GM19025 (cell line): ENCODE measurements at regions not wholly inside any gene's neighbourhood (a gene's known extent, or its start where the extent isn't known, plus 50 kb on each side); places are given as distances from the start of the nearest gene placed in this dataset.
"Not testable (repeated sequence)": the region's sequence is repeated elsewhere in the genome, so short reads cannot be mapped to it uniquely, and the experiment has no call there.

ENCODE experiments used
- ATAC-seq: cut with Tn5 transposase; IDR thresholded peaks from one replicate; pipeline ENCODE4 v1.9.1; 2021; ENCODE audit warnings: mild to moderate bottlenecking, low read depth, moderate library complexity; ENCODE audit not compliant: unreplicated experiment

DNA sequence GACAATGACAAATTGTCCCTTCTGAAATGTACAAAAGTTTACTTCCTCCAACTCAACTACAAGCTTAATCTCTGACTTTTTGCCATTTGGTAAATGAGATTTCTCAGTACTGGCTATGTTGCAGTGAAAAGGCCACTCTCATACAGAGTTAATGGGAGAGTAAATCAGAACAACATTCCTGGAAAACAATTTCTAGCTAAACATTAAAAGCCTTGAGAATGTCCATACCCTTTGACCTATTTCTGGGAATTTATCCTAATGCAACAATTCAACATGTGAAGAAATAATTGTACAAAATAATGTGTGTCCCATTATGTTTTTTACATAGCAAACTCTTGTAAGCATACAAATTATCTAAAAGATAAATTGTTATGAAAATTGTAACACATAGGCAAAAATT, 56.3 kb upstream of the SPEF2 start:
- no peak for ATAC-seq

DNA sequence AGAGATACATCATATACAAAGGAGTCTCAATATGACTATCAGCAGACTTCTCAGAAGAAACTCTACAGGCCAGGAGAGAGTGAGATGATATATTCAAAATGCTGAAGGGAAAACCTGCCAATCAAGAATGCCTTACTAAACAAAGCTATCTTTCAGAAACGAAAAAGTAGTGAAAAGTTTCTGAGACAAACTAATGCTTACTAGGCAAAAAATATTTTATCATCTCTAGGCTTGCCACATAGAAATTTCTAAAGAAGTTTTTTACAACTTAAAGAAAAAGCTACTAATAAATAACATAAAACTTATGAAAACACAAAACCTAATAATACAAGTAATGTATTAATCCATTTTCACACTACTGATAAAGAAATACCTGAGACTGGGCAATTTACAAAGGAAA, 59.9 kb upstream of the SPEF2 start:
- ATAC-seq = no peak

- ATAC-seq = no peak
These were observed 60.5 kb upstream of the SPEF2 start for GRCh38 chr5:35557199-35557598.

DNA sequence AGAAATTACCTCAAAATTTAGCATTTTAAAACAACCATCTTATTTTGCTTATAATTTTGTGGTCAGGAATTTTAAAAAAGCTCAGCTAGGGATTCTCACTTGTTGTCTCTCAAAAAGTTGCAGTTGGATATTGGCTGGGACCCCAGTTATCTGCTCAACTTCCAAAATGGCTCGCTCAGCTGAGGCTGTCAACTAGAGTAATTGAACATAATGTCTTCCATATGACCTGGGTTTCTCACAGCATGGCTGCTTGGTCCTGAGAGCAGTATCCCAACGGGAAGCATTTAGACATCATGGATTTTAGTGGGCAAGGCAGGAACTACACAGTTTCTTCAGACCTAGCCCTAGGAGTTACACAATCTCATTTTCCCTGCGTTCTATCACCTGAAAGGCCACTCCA, 63.6 kb upstream of the SPEF2 start:
- ATAC-seq = no peak

DNA sequence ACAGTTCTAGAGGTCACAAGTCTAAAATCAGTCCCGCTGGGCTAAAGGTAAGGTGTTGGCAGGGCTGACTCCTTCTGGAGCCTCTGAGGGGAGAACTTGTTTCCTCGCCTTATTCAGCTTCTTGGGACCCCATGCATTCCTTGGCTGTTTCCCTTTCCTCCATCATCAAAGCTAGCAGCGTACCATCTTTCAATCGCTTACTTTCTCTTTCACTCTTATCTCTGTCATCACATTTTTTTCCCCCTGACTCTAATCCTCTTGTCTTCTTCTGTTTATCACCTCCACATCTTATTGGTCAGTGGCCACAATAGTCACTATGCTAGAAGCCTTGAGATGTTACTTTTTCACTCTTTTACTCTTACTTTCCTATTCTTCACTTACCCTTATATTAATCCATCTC, 72.5 kb upstream of the SPEF2 start:
- no peak for ATAC-seq

DNA sequence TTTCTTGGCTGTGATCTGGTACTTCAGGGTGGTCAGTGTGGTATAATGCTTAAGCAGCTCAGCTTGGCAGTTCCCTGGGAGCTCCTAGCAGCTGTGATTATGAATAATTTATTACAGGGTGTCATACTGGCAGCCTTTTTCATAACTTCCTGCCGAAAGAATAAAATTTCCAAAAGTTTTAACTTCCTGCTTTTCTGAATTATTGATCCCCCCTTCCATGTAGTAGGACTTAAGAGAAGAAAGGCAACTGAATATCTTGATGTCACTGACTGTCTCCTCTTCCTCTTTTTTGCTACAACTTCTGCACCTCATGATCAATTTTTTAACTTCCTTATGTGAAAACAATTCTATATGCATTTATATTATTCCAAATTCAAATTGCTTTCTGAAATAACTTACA, 74.3 kb upstream of the SPEF2 start:
- ATAC-seq = no peak

- no peak for ATAC-seq
These were observed 77.7 kb upstream of the SPEF2 start for GRCh38 chr5:35540002-35540401.

DNA sequence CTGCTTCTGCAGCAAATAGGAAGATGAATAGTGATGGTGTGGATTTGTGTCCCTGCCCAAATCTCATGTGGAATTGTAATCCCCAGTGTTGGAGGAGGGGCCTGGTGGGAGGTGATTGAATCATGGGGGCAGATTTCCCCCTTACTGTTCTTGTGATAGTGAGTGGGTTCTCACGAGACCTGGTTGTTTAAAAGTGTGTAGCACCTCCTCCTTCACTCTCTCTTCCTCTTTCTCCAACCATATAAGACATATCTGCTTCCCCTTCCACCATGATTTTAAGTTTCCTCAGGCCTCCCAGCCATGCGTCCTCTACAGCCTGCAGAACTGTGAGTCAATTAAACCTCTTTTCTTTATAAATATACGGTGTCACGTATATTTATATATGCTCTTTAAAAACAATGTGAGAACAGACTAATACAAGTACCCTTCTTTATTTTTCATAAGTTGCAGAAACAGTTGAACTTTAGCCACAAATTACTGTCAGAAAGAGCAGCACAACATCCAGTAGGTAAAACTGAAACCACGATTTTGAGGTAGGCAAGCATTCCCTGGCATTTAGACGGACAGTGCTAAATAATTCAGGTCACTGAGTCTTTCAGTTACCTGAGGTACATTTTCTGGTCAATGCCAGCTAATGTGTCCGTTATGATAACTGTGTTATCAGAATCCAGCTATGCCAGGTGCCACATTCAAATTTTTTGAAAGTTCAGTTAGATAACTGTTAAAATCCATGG, 79.3 kb upstream of the SPEF2 start:
- no peak for ATAC-seq

- no peak for ATAC-seq
These were observed 84.5 kb upstream of the SPEF2 start for GRCh38 chr5:35533156-35533555.

GRCh38 chr5:35531553-35531952, 86.1 kb upstream of the SPEF2 start:
- ATAC-seq = not testable (repeated sequence)

DNA sequence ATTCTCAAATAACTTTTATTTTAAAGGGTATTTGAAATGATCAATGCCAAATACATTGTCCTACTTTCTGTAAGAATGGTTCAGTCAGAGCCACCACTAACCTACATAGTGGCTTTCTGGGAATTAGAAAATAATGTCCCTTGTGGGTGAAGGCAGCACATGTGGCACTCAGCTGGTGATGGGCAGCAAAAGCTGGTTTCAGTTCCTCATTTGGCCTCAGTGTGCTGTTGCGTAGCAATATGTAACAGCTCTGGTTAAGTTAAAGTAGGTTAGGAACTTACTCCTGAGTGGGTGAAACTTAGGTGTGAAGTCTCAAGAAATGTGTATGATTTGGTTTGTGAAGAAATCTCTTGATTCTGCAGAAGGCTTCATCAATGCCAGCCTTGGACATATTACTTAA, 99.6 kb upstream of the SPEF2 start:
- peak; percentile 99 for ATAC-seq

DNA sequence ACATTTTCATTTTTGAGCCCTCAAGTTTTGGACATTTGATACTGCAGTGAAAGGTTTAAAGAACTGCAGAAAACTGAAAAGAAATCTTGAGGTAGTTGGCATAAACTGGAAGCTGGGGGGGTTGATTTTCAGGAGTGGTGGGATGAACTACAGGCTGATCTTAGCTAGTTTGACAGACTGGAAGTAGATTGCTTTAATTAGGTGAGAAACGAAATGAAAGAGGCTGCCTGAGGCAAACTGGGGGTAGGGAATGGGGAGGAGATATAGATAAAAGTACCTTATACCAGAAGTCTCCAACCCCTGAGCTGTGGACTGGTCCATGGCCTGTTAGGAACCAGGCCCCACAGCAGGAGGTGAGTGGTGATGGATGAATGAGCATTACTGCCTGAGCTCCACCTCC, 101.4 kb upstream of the SPEF2 start:
- no peak for ATAC-seq

DNA sequence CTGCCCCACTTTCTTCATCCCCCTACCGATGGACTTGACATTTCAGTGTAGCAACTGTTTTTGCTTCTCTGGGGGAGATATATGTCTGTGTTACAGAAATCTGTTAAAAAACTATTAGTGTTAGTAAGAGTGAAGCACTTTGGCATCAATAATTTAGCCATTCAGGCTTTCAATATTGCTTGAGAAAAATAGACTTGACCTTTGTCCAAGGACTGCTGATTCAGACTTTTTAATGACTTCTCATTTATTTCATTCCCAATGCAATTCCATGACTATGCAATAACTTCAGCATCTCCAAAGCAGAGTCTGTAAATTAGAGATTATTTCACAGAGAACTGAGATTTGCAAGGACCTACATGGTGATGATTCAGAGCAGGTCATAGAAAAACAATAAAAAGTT, 104.1 kb upstream of the SPEF2 start:
- no peak for ATAC-seq

DNA sequence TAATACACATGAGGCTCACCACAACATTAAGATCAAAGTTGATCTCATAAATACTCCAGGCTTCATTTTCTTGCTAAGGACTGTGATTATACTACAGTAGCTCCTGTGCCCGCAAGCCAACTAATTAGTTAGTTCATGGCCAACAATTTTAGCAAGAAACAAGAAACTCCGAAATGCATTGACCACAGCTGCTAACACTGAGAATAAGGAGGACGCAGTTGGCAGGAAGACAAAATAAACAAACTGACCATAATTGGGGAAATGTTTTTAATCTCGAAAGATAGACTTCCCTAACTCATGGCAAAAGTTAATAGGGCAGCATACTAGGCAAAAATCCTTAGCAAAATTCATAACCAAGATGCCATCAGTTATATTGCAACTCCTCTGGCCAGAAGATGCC, 115.5 kb upstream of the SPEF2 start:
- ATAC-seq = no peak

GRCh38 chr5:35488791-35489190, 128.9 kb upstream of the SPEF2 start:
- ATAC-seq = no peak

- ATAC-seq = no peak
These were observed 129.6 kb upstream of the SPEF2 start for GRCh38 chr5:35488055-35488454.

DNA sequence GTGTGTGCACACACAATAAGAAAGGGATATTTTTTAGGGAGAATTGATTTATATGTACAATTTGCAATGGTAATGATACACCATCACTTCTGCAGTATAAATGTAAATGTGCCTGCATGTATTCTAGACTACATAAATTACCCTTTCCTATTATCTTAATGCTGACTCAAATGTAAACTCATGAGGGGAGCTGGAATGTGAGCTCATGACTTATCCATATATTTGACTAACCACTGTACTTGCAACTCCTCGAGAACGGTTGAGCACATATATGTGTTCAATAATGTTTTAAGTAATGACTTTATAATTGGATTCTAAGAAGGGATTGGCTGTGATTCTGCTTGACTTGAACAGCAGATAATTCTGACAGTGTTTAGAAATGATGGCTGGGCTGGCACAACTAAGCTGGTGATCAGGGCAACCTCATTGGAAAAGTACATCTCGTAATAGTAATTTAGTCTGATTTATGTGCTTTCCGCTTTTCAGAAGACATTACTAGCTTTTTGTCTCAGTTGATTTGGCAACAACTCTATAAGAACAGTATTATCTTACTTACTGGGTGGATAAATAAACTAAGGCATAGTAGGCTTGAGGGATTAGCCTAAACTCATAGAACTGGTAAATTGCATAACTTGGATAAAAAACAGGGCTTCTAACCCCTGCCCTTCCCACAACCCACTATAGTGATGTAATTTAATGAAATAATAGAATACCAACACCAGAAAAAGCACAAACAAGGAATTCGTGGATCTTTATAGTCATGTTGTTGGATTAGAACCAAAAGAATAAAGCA, 130.2 kb upstream of the SPEF2 start:
- ATAC-seq = no peak

DNA sequence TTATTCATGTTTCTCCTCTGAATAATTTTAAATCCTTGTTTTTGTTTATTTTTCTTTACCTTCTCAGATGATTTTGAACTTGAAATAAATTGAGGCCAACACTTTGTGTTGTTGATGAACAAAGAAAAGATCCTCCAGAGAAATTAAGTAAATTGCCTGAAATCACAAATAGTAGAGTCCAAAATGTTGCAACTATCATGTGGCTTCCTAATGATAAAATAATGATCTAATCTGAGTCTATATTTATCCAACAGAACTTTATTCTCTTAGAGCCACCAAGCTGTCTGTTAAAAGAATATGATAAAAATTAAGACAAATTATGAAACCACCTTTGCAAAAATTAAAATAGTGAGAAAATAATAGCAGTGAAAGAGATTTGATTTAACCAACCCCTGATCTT, 132.2 kb upstream of the SPEF2 start:
- no peak for ATAC-seq

DNA sequence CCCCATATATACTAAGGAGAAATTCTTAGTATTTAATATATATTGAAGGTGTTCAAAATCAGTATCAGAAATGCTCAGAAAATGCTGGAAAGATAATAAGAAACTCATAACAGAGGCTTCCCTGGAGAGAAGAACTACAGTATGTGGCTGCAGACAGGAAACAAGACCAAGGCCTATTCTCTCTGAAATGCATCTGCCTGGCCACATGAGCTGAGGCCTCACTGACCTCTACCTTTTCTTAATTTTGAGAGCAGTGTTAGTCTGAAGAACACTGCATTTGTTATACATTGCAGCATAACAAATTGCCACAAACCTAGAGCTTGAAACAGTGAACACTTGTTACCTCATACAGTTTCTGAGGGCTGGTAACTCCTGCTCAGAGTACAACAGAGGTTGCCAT, 133.4 kb upstream of the SPEF2 start:
- no peak for ATAC-seq

DNA sequence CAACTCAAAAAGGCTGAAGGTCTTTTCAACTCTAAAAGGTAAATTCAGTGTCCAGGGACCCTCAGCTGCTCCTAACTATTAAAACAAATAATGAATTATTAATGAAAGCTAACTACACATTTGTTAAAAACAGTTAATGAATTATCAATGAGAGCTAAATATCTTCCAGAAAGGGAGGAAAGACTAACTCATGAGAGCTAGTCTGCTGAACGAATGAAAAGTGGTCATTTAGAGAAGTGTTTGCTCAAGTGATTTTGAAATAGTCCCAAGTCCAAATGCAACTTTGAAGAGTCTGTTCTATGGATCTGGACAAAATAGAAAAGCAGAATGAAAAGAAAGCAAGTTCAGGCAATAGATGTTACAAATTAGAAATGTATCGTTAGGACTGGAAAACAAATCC, 133.9 kb upstream of the SPEF2 start:
- no peak for ATAC-seq

- no peak for ATAC-seq
These were observed 134.5 kb upstream of the SPEF2 start for GRCh38 chr5:35483191-35483590.

GRCh38 chr5:35482167-35482755, 135.4 kb upstream of the SPEF2 start:
- ATAC-seq = no peak
